ENCODE measurements at regions not wholly inside any gene's neighbourhood (a gene's known extent, or its start where the extent isn't known, plus 50 kb on each side); places are given as distances from the start of the nearest gene placed in this dataset.

DNA sequence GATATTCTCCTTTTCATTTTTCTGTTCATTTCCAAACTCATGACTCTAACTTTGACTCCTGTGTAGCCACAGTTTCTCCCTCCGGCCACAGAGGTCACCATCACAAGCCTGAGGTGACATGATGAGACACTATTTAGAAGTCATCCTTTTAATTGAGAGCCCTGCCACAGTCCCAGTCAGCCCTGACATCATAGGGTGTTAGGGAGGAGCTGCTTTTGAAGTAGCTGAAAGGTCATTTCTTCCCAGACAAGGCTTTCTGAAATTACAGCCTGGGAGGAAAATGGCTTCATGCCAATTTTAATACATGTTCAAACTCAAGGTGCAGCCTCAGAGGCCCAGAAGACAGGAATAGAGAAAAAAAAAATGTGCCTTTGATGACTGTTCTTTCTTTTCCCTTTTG, 532.8 kb upstream of the TGFBR2 start (continued):
- TF ChIP-seq, protein P1, sequence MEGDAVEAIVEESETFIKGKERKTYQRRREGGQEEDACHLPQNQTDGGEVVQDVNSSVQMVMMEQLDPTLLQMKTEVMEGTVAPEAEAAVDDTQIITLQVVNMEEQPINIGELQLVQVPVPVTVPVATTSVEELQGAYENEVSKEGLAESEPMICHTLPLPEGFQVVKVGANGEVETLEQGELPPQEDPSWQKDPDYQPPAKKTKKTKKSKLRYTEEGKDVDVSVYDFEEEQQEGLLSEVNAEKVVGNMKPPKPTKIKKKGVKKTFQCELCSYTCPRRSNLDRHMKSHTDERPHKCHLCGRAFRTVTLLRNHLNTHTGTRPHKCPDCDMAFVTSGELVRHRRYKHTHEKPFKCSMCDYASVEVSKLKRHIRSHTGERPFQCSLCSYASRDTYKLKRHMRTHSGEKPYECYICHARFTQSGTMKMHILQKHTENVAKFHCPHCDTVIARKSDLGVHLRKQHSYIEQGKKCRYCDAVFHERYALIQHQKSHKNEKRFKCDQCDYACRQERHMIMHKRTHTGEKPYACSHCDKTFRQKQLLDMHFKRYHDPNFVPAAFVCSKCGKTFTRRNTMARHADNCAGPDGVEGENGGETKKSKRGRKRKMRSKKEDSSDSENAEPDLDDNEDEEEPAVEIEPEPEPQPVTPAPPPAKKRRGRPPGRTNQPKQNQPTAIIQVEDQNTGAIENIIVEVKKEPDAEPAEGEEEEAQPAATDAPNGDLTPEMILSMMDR (conservative IDR thresholded peaks at IDR 0.05; ENCODE audit: low read depth in 2 of 2) = no peak
- TF ChIP-seq EZH2phosphoT487 (IDR thresholded peaks at IDR 0.05; ENCODE audit: unreplicated experiment) = no peak

DNA sequence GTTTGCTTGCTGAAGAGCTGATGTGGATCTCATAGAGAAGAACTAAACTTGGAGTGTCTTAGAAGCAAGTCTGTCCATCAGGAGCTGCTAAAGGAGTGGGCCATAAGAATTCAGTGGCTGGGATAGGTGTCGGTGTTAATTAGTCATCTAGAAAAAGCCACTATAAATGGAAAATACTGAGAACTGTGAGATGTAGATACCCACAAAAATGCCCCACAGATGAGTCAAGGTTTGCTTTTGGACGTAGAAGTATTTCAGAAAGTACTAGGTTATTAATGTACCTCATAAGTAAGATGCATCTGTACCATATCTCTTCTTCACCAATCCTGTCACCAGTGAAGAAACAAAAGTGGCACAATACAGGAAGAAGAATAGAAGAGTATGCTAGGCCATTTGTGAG, 530.9 kb upstream of the TGFBR2 start:
- DNase-seq (ENCODE audit: low spot score) (no peak), ATAC-seq (no peak)
- H3K36me3 Mint-ChIP-seq (ENCODE audit: low read depth) = no peaks in the 10 kb centered on the region
- Histone ChIP-seq H3K79me2 (replicated peaks; ENCODE audit: insufficient read depth) (no peaks in the 10 kb centered on the region), H3F3A (replicated peaks; ENCODE audit: low read depth) (no peaks in the 10 kb centered on the region), H2AFZ (no peak overlapping the region), H4K20me1 (replicated peaks; ENCODE audit: insufficient read depth) (no peaks in the 10 kb centered on the region), H3K4me2 (no peak overlapping the region), H3K36me3 (ENCODE audit: insufficient read depth) (no peaks in the 10 kb centered on the region), H3K27ac (ENCODE audit: low read depth) (no peak overlapping the region), H3K4me1 (ENCODE audit: insufficient read depth) (no peaks in the 10 kb centered on the region), H3K9me2 (ENCODE audit: insufficient read depth) (no peaks in the 10 kb centered on the region), H3K27me3 (ENCODE audit: insufficient read depth) (peaks cover 16% of the 10 kb centered on the region), H3K4me3 (no peak overlapping the region)
- H3K27ac Mint-ChIP-seq = no peak overlapping the region
- no peak overlapping the region for H3K4me3 Mint-ChIP-seq
- H3K27me3 Mint-ChIP-seq (ENCODE audit: insufficient read depth, low read depth, poor library complexity) = peaks cover 9% of the 10 kb centered on the region
- H3K4me1 Mint-ChIP-seq = no peaks in the 10 kb centered on the region
- TF ChIP-seq, protein P2, sequence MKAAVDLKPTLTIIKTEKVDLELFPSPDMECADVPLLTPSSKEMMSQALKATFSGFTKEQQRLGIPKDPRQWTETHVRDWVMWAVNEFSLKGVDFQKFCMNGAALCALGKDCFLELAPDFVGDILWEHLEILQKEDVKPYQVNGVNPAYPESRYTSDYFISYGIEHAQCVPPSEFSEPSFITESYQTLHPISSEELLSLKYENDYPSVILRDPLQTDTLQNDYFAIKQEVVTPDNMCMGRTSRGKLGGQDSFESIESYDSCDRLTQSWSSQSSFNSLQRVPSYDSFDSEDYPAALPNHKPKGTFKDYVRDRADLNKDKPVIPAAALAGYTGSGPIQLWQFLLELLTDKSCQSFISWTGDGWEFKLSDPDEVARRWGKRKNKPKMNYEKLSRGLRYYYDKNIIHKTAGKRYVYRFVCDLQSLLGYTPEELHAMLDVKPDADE (IDR thresholded peaks at IDR 0.05) = no peak
- no peak for TF ChIP-seq ZNF331 (CRISPR knock-in tag; IDR thresholded peaks at IDR 0.05; ENCODE audit: low read depth)
- TF ChIP-seq ZNF114 (CRISPR knock-in tag; IDR thresholded peaks at IDR 0.05) = no peak
- no peak for TF ChIP-seq POLR2AphosphoS5 (IDR thresholded peaks at IDR 0.05; ENCODE audit: low read depth)
- no peak for TF ChIP-seq JUNB (IDR thresholded peaks at IDR 0.05; ENCODE audit: unreplicated experiment)
- TF ChIP-seq, protein P1 (conservative IDR thresholded peaks at IDR 0.05; ENCODE audit: low read depth in 2 of 2) = no peak
- TF ChIP-seq NANOG (IDR thresholded peaks at IDR 0.05; ENCODE audit: borderline replicate concordance) = no peak
- no peaks in the 10 kb centered on the region; the same call in 2 of the 3 replicates for H3K9me3 Mint-ChIP-seq

DNA sequence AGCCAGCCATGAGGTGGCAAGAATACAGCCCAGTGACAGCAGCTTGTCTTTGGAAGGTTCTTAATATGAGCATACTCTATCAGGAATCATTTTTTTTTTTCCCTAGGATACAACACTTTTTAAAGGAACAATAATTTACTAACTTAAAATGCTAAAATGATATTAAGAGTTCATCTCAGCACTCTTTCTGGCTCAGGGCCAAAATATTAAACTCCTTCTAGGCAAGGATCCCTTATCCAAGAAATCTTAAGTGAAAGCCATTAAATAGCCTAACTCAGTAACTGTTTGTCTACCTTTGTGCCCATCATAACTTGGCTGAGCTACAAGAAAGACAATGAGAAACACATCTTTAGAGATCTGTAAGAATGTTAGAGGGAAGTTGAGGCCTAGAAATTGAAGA, 529.5 kb upstream of the TGFBR2 start:
- no peak for TF ChIP-seq POLR2AphosphoS5 (IDR thresholded peaks at IDR 0.05; ENCODE audit: low read depth)
- no peak for TF ChIP-seq CREB1 (CRISPR knock-in tag; IDR thresholded peaks at IDR 0.05; ENCODE audit: low read depth)
- TF ChIP-seq NANOG (IDR thresholded peaks at IDR 0.05; ENCODE audit: borderline replicate concordance) = no peak
- TF ChIP-seq, protein P3, sequence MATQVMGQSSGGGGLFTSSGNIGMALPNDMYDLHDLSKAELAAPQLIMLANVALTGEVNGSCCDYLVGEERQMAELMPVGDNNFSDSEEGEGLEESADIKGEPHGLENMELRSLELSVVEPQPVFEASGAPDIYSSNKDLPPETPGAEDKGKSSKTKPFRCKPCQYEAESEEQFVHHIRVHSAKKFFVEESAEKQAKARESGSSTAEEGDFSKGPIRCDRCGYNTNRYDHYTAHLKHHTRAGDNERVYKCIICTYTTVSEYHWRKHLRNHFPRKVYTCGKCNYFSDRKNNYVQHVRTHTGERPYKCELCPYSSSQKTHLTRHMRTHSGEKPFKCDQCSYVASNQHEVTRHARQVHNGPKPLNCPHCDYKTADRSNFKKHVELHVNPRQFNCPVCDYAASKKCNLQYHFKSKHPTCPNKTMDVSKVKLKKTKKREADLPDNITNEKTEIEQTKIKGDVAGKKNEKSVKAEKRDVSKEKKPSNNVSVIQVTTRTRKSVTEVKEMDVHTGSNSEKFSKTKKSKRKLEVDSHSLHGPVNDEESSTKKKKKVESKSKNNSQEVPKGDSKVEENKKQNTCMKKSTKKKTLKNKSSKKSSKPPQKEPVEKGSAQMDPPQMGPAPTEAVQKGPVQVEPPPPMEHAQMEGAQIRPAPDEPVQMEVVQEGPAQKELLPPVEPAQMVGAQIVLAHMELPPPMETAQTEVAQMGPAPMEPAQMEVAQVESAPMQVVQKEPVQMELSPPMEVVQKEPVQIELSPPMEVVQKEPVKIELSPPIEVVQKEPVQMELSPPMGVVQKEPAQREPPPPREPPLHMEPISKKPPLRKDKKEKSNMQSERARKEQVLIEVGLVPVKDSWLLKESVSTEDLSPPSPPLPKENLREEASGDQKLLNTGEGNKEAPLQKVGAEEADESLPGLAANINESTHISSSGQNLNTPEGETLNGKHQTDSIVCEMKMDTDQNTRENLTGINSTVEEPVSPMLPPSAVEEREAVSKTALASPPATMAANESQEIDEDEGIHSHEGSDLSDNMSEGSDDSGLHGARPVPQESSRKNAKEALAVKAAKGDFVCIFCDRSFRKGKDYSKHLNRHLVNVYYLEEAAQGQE (IDR thresholded peaks at IDR 0.05; ENCODE audit: unreplicated experiment) = no peak
- TF ChIP-seq ZNF331 (CRISPR knock-in tag; IDR thresholded peaks at IDR 0.05; ENCODE audit: low read depth) = no peak
- no peaks in the 10 kb centered on the region for H3K4me1 ChIP-seq (ENCODE audit: insufficient read depth)
- no peak overlapping the region for H3K4me2 ChIP-seq
- no peaks in the 10 kb centered on the region; the same call in 2 of the 3 replicates for H3K9me3 Mint-ChIP-seq
- no peaks in the 10 kb centered on the region for H3K36me3 Mint-ChIP-seq (ENCODE audit: low read depth)
- peaks cover 20% of the 10 kb centered on the region for H3K27me3 Mint-ChIP-seq (ENCODE audit: insufficient read depth, low read depth, poor library complexity)
- H3K27ac ChIP-seq (ENCODE audit: low read depth) = no peak overlapping the region
- H3K4me1 Mint-ChIP-seq = no peaks in the 10 kb centered on the region
- H3K4me3 Mint-ChIP-seq = no peak overlapping the region
- H3K27me3 ChIP-seq (ENCODE audit: insufficient read depth) = peaks cover 30% of the 10 kb centered on the region
- H3K79me2 ChIP-seq (replicated peaks; ENCODE audit: insufficient read depth) = no peaks in the 10 kb centered on the region
- no peaks in the 10 kb centered on the region for H3K36me3 ChIP-seq (ENCODE audit: insufficient read depth)
- DNase-seq (ENCODE audit: low spot score) = no peak
- H4K20me1 ChIP-seq (replicated peaks; ENCODE audit: insufficient read depth) = no peaks in the 10 kb centered on the region; the same call in 1 of the 2 replicates
- H3F3A ChIP-seq (replicated peaks; ENCODE audit: low read depth) = no peaks in the 10 kb centered on the region
- H2AFZ ChIP-seq = no peak overlapping the region
- H3K9me2 ChIP-seq (ENCODE audit: insufficient read depth) = no peaks in the 10 kb centered on the region
- no peak overlapping the region for H3K27ac Mint-ChIP-seq
- ATAC-seq = no peak
- H3K4me3 ChIP-seq = no peak overlapping the region

Measured in GM23338 (cell line).